ENCODE measurements at regions not wholly inside any gene's neighbourhood (a gene's known extent, or its start where the extent isn't known, plus 50 kb on each side); places are given as distances from the start of the nearest gene placed in this dataset.

DNA sequence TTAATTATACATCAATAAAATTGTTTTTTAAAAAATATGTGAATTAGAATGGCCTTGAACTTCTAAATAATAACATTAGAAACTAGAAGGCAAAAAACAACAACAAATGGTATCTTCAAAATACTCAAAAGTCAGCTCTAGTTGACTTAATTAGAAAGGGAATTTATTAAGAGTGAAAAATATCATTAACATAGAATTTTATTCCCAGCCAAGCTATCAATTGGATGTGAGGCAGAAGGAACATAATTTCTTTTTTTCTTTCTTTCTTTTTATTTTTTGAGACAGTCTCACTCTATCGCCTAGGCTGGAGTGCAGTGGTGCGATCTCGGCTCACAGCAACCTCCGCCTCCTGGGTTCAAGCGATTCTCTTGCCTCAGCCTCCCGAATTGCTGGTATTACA lies 51.2 kb upstream of the CAPZB start:
- DNase-seq (ENCODE audit: low read depth), result no peak
- in situ Hi-C loops (cut with HindIII; ENCODE audit: low pct_unique_long_range_greater_than_20kb, low sequenced_read_pairs), result no loop called here

DNA sequence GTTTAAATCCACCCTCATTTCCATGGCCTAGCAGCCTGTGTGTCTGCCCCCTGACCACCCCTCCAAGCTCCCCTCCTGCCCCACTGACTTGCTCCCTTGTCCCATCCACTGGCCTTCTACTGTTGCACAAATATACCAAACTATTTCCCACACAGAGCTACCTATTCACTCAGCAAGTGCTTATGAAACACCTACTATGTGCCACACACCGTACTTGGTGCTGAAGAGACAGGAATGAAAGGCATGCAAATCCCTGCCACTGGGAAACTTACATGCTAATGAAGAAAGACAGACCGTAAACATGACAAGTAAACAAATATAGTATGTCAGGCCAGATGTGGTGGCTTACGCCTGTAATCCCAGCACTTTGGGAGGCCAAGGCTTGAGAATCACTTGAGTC lies 49.9 kb upstream of the CAPZB start:
- in situ Hi-C loops (cut with HindIII; ENCODE audit: low pct_unique_long_range_greater_than_20kb, low sequenced_read_pairs), result no loop called here
- no peak for DNase-seq (ENCODE audit: low read depth)
